Activated naive CD4-positive, alpha-beta T cell treated with anti-CD3 and anti-CD28 coated beads, Interleukin-2, amount 50 U/mL, for 72 hours (primary cell): ENCODE measurements at regions not wholly inside any gene's neighbourhood (a gene's known extent, or its start where the extent isn't known, plus 50 kb on each side); places are given as distances from the start of the nearest gene placed in this dataset.
"Not testable (repeated sequence)": the region's sequence is repeated elsewhere in the genome, so short reads cannot be mapped to it uniquely, and the experiment has no call there.

Experiments
- ATAC-seq, 2 donors: fragments of 150-1000 bp; cut with Tn5 transposase; 2 replicates each; pipeline ENCODE4 v1.10.0; 2021; ENCODE audit warnings: mild to moderate bottlenecking in 2 of 2, moderate library complexity in 2 of 2
- DNase-seq, 2 donors: peaks; one replicate each; pipeline ENCODE4 v3.0.0; 2021 to 2022; ENCODE audit warnings: low spot score in 2 of 2
- H3K27ac Mint-ChIP-seq, 2 donors: one replicate each; pipeline ENCODE4 v1.8.0; 2022; ENCODE audit warnings: mild to moderate bottlenecking in 2 of 2, mixed read lengths in 2 of 2
- H3K36me3 Mint-ChIP-seq, 2 donors: one replicate each; pipeline ENCODE4 v1.8.0; 2022; ENCODE audit warnings: mixed read lengths in 2 of 2
- H3K9me3 Mint-ChIP-seq, 2 donors: one replicate each; pipeline ENCODE4 v1.8.0; 2022; ENCODE audit warnings: mixed read lengths in 2 of 2

DNA sequence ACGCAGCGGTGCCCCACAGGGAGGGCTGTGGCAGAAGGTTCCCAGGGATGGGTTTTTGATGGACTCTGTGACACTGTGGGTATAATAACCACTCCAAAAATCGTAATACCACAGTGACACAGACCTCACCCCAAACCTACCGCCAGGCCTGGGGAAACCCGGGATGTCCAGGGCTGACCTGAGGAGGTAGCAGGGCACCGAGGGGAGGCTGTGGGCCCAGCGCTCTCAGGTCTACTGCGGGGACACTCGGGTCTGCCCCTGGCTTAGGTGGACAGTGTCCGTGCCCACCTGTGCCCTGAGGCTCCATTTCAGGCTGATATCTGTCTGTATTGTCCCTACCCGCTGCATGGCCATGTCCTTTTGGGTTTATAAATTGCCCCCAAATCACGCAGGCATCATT is 387.9 kb downstream of the TMEM121 start:
- H3K27ac Mint-ChIP-seq, ATAC-seq, H3K36me3 Mint-ChIP-seq, DNase-seq: not testable (repeated sequence)
- peaks cover 0 to 11% of the 10 kb centered on the region in 2 donors for H3K9me3 Mint-ChIP-seq

DNA sequence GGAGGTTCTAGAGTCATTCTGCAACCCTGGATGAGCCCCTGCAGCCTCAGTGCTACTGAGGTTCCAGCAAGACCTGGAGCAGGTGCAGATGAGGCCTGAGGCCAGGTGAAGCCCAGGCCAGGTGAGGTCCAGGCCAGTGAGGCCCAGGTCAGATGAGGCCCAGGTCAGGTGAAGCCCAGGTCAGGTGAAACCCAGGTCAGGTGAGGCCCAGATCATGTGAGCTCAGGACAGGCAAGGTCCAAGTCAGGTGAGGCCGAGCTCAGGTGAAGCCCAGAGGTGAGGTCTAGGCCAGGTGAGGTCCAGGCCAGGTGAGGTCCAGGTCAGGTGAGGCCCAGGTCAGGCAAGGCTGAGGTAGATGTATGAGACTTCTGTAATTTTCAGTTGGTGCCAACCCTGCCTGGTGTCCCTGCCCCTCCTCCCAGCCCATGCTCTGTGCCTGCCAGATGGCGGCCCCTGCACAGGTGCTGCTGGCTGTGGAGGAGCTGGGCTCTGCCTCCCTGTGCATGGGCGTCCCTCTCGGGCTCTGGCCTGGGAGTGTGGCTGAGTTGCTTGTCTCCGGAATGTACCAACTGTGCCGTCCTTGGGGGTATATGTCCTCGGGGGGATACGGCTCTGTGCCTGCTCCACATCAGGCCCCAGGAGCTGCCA is 388.5 kb downstream of the TMEM121 start:
- peaks cover 0 to 11% of the 10 kb centered on the region in 2 donors for H3K9me3 Mint-ChIP-seq
- H3K27ac Mint-ChIP-seq, result no peak overlapping the region
- ATAC-seq (no peak), DNase-seq (no peak)
- H3K36me3 Mint-ChIP-seq, result peaks cover 0 to 9% of the 10 kb centered on the region in 2 donors

DNA sequence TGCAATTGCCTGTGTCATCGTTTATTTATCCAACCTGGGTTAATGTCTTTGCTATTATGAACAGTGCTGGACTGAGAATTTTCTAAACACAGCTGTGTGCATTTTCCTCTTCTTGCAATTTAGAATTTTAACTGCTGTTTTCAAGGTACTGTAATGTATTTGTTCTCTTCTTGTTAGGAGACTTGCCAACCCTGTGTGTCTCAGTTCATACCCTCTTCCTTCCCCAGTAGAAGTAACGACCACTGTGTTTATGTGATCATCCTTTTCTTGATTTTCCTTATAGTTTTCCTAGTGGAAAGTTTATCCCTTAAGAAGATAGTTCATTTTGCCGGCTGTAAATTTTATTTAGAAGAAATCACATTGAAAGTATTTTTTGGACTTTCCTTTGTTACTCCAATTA is 389.2 kb downstream of the TMEM121 start:
- H3K9me3 Mint-ChIP-seq, result peaks cover 0 to 11% of the 10 kb centered on the region in 2 donors
- not testable (repeated sequence) for H3K27ac Mint-ChIP-seq, DNase-seq, ATAC-seq, H3K36me3 Mint-ChIP-seq

DNA sequence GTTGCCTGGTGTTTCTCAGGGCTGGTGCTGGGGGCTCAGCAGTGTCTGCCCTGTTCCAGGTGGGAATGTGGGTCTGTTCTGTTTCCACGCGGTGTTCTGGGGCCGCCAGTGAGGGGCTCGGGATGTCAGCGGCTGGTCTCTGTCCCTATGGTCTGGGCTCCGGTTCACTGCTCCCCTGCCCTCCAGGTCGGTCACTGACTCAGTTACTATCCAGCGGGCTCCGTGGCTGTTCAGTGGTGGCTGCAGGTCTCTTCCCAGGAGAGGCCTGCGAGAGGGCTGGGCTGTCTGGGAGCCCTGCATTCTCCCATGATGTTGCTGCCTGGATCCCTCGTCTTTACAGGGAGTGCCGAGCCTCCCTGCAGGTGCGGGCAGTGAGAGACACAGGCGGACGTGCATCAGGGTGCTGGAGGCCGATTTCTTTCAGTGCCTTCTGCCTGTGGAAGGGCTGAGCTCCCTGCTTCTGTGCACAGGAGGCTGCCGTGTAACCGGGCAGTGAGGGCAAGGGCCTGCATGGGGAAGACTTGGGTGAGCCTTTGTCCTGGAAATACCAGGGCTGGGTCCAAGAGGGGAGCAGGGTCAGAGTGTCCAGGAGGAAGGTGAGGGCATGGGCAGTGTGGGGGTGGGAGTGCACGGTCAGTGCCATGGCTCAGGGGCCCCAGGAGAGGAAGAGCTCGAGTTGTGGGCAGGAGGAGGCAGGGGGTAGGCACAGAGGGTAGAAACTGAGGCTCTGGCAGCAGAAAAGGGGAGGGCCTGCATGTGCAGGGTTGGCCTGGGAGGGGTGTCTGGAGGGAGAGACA is 391.0 kb downstream of the TMEM121 start:
- not testable (repeated sequence) for H3K36me3 Mint-ChIP-seq, DNase-seq, ATAC-seq, H3K27ac Mint-ChIP-seq
- H3K9me3 Mint-ChIP-seq, result peaks cover 0 to 11% of the 10 kb centered on the region in 2 donors

DNA sequence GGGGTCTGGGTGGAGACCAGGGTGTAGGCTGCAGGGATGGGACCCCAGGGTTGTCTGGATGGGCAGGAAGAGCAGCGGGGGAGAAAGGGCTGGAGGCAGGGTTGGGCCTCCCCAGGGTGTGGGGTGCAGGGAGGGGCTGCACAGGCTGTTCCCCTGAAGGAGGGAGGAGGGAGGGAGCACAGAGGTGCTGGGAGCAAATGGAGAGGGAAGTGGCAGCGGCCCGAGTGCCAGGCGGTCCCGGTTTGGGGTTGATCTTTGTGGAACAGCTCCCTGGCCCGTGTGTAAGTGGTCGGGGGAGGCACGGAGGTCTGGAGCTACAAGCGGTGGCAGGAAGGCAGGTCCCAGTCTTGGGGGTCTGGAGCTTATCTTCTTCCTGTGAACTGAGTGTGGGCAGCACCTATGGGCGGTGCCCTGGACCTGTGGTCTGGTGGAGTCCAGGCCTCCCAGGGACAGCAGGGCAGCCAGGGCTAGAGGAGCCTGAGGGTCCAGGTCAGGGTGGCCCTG is 391.6 kb downstream of the TMEM121 start:
- Mint-ChIP-seq H3K36me3 (peaks cover 5 to 9% of the 10 kb centered on the region in 2 donors), H3K27ac (no peak overlapping the region), H3K9me3 (peaks cover 5 to 15% of the 10 kb centered on the region in 2 donors)
- DNase-seq, result no peak
- ATAC-seq, result no peak

DNA sequence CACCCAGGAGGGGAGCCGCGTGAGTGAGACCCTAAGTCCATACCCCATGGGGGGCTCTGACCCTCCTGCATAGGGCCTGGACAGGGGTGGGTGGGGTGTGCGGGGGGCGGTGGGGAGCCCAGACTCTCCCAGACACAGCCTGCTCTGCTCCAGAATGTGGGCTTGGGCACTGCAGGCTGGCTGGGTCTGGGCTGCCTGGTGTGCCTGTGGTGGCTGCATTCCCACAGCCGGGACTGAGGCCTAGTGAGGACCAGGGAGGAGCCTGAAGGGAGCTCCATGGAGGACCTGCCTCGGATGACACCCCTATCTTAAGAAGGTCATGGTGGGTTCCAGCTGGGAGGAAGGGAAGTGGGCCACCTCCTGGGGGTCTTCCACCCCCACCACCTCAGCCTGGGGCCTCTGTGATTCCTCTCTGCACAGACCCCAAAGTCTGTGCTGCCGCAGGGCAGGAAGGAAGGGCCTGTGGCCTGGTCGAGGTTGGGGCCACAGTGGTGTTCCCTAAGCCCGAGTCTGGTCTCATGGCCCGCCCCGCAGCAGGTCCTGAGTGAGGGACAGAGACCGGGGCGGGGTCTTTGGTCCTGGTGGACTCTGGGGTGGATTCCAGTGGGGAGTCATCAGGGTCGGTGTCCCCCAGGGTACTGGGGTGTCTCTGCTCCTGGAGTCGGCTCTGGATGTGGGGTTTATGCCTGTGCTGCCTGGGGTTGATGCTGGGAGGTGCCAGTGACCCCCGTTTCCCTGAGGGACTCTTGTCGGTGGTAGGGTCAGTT is 392.3 kb downstream of the TMEM121 start:
- peaks cover 5 to 9% of the 10 kb centered on the region in 2 donors for H3K36me3 Mint-ChIP-seq
- H3K27ac Mint-ChIP-seq, result no peak overlapping the region
- no peak for ATAC-seq
- H3K9me3 Mint-ChIP-seq, result peaks cover 5 to 15% of the 10 kb centered on the region in 2 donors
- DNase-seq, result no peak

DNA sequence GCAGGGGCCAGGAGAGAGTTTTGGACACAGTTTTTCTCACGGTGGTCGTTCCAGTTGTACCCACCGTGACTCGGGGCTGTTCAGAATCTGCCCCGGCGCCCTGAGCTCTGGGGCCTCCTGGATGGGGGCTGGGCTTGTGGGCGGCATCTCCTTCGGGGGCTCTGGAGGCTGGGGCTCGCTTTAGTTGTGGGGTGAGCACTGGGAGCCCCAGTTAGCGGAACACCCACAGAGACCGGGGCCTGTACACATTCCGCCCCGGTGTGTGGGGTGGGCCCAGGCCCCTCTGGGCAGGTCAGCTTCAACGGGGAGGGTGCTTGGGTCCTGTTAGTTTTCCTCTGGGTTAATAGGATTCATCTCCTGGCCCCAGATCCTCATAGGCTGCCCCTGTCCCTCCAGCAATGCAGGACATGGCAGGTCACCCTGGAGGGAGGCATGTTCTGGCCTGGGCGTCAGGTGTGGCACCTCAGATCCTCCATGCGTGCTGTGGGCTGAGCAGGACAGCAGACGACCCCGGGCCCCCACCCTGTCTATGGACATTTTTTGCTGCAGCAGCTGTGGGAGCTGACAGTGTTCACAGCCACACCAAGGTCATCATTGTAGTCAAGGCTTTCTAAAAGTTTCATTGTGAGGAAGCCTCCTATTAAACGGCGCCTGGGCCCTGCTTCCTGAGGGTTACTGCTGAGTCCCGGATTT is 393.2 kb downstream of the TMEM121 start:
- H3K36me3 Mint-ChIP-seq, result peaks cover 5 to 9% of the 10 kb centered on the region in 2 donors
- ATAC-seq, result no peak
- H3K9me3 Mint-ChIP-seq, result peaks cover 5 to 15% of the 10 kb centered on the region in 2 donors
- DNase-seq, result no peak
- no peak overlapping the region for H3K27ac Mint-ChIP-seq

DNA sequence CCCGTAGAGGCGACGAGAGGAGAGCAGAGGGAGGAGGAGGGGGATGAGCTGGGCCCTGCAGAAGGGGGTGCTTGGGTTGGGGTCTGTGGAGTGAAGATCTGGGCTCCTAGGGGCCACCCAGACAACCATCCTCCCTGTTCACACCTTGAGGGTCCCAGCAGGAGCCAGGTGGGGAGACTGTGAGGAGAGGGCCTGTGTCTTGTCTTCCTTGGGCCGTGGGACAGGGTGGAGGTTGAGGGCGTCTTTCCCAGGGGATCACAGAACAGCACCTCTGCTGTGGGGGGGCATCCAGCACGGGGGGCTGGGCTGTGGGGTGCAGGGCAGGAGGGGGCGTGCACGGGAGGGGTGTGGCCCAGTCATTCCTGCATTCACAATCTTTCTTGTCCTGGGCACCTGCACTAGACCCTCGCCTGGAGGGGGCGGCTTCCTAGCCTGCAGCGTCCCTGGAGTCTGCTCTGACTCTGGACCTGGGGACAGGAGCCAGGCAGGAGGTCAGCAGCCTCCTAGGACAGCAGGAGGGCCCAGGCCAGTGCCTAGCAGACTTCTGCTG is 393.8 kb downstream of the TMEM121 start:
- H3K9me3 Mint-ChIP-seq, result peaks cover 5 to 15% of the 10 kb centered on the region in 2 donors
- not testable (repeated sequence) for DNase-seq, H3K36me3 Mint-ChIP-seq, ATAC-seq, H3K27ac Mint-ChIP-seq

DNA sequence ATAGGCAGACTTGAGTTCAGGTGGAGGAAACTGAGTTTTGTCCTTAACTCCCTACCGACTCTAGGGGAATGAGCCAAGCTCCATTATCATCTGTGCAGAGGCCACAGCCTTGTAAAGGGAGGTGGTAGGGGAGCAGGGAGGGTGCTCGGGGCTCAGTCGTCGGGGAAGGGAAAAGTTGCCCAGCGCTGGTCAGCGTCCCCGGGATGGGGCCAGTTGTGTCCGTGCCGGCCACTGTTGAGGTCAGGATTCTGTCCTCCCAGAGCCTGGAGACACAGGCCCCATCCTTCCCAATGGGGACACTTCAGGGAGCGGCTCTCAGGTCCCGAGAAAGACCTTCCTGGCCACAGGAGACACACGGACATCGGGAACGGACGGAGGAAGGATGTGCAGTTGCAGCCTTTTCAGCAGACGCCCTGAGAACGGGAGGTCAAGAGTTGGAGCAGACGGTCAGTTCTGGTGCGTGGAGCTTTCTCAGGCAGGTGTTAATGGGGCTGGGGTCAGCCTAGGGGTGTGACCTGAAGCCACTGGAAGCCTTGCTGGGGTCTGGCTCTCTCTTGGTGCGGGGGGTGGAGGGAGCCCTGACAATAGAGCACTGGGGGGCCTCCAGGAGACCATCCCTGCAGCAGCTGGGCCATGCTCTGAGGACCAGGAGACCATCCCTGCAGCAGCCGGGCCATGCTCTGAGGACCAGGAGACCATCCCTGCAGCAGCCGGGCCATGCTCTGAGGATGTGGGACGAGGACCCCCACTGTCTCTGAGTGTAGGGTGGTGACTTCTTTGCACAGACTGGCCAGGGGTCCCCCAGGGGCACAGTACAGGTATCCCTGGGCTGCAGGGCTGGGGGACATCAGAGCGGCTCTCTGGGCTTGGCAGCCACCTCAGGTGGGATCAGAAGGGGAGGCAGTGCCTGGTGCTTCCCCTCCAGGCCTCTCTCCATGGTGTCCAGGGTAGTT is 394.7 kb downstream of the TMEM121 start:
- not testable (repeated sequence) for H3K36me3 Mint-ChIP-seq, H3K27ac Mint-ChIP-seq, DNase-seq, H3K9me3 Mint-ChIP-seq, ATAC-seq

DNA sequence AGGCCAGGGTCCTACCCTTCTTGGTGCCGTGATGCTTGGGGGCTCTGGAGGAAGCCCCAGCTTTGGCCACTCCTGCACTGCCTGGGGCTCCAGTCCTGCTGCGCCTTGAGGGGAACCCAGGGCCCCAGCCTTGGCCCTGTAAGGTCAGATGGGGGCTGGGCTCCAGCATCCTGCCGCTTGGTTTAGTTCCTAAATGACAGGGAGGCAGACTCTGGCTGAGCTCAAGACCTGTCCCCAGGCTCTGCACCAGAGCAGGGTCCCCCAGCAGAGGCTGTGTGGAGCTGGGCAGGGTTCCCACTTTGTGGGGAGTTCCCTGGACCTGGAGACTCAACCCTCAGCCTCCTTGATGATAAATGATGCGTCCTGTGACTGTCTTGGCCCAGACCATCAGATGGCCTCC is 395.4 kb downstream of the TMEM121 start:
- not testable (repeated sequence) for ATAC-seq, DNase-seq, H3K27ac Mint-ChIP-seq, H3K9me3 Mint-ChIP-seq, H3K36me3 Mint-ChIP-seq

DNA sequence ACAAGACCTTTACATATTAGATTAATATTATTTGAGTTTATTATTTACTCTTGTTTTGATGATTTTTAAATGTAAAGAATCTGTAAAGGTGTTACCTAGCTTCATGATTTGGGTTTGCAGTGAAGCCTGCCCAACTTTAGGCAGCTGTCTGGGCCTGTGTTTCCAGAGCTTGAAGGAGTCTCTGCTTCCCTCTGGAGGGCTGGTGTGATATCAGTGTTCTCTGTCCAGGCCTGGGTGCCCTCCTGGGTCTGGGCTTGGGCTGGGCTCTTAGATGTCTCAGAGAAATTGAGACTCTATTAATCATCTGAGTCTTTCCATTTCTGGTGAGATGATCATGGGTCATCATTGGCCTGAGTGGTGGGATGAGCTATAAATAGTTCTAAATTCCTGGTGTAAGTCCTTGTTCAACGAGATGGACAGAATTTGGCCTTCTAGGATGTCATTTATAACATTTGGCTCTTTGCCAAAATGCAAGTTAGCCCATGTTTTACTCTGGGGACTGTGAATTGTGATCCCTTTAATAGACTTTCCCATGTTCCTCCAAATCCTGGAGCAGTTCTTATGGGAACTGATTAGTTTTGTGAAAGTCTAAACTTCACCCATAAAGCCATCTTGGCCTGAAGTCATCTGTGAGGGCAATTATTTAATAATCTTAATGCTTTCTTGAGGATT is 397.3 kb downstream of the TMEM121 start:
- H3K27ac Mint-ChIP-seq, ATAC-seq, DNase-seq, H3K36me3 Mint-ChIP-seq, H3K9me3 Mint-ChIP-seq: not testable (repeated sequence)

DNA sequence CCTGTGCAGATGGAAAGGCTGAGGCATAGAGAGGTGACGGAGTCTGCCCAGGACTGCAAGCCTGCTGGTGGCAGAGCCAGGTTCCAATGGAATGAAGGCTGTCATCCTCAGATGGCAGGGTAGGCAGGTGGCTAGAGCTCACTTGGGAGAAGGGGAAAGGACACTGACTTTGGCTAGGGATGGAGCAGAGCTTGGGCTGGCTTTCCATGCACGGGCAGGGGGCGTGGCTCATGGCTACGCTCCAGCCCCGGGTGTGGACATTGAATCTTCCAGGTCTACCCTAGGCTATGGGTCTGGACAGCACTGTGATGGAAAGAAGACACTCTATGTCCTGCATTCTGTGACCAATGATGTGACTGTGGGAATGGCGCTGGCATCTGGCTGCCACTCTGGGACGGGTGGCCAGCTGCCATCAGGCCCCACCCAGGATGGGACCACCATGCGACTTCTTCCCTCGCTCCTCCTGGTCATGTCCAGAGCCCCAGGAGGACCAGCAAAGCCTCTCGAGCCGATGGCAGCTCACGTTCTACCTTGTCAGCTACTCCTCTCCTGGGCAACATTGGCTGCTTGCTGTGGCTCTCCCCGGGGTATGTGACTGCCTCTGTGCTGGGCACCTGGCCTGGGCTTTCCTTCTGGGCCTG is 398.7 kb downstream of the TMEM121 start:
- Mint-ChIP-seq H3K27ac (no peak overlapping the region), H3K36me3 (peaks cover 0 to 5% of the 10 kb centered on the region in 2 donors), H3K9me3 (peaks cover 4 to 5% of the 10 kb centered on the region in 2 donors)
- ATAC-seq, result no peak
- DNase-seq, result peak in 1 of 2 donors; percentile 48

DNA sequence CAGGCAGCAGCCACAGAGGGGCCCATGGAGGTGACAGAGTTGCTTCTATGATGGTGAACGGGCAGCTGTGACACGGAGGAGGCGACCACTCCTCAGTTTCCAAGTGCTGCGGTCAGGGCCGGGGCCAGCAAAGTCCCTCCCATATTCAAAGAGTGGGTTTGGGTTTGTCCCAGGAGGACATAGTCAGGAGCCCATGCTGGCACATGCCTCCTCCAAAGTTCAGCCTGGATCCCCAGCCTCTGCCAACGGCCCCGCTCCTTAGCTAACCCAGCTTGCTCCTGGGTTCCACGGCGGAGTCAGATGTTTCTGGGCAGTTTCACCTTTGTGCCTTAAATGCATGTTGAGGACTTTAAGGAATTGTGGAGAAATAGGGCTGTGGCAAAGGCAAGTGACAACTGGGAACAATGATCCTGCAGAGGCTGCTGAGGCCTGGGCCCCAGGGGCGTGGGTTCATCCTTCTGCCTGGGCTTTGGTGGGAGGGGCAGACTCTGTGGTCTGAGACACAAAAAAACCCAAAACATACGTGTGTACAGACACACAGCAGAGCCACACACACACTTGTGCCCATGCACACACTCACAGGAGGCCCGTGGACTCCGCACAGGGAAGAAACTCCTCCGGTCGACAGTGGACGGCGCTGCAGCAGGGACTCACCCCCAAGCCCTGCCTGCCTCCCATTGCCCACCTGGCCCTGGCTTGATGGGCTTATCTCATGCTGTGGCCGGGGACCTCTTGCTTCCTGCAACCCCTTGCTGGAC is 399.4 kb downstream of the TMEM121 start:
- DNase-seq (peak in 1 of 2 donors; percentile 44), ATAC-seq (no peak)
- Mint-ChIP-seq H3K9me3 (peaks cover 4 to 5% of the 10 kb centered on the region in 2 donors), H3K27ac (no peak overlapping the region), H3K36me3 (peaks cover 0 to 5% of the 10 kb centered on the region in 2 donors)
